ENCODE measurements at regions not wholly inside any gene's neighbourhood (a gene's known extent, or its start where the extent isn't known, plus 50 kb on each side); places are given as distances from the start of the nearest gene placed in this dataset.

DNA sequence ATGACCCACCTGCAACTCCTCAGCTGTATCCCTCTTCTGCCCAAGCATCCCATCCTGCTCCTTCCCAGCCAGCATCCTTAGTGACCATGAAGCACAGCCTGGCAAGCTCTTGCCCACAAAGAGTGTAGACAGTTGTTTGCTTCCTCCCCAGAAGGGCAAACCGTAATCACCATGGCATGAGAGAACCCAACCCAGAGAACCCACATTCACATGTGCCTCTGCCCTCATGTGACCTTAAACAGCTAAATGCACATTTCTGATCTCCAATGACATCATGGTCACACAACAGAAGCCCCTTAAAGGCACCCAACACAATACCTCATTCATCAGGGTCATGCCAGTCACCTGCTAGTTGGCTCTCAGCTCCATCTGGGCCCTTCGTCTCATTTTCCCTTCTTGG lies 162.8 kb upstream of the CDYL start:
- DNase-seq: no peak

DNA sequence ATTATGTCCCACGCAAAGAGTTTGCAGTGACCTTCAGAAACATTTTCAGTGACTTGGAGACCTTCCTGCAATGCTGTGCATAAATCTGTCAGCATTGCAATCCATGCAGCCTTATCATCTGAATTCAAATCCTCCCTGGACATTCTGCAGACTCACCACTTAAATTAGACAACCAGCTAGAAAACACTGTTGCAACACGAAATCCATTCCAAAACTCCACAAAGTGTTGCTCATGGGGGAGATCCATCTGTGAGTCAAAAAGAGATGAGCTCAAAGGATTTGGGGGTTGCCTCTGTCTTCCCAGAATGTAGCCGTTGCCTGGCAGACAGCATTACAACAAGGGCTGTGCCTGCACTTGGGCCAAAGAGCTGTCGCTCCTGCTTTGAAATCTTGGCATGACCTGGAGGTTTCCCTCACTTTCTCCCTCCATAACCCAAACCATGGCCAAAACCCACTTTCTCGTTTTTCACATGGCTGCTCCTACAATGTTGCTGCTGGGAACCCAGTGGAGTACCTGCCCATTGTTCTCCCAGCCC lies 163.5 kb upstream of the CDYL start:
- no peak for DNase-seq

DNA sequence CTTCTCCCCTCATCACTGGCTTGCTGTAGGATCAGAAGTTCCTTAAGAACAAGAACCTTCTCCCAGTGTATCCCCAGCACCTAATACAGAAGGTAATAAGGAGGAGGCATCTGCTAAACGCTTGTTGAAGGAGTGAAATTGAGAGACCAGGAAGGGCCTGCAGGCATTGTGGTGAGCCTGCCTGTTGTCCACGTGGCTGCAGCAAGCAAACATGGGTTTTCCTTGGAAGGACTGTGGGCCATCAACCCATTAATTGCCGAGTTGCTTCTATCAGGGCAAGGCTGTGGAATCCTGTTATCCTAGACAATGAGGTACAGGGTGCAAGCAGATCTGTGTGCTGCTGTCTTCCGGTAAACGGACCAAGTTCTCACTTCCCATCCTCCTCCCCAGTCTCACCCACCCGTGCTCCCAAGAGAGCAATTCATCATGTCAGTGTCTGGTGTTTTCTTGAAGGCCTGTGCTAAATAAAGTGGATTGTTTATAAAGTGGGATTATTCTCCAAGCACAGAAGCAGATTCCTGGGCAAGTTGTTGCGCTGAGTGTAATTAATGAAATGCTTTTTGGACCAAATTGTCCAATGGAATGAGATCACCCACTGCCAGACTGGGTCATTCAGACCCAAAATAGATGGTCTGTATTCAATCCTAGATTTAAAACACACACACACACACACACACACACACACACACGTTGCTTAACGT lies 164.6 kb upstream of the CDYL start:
- DNase-seq: no peak

DNA sequence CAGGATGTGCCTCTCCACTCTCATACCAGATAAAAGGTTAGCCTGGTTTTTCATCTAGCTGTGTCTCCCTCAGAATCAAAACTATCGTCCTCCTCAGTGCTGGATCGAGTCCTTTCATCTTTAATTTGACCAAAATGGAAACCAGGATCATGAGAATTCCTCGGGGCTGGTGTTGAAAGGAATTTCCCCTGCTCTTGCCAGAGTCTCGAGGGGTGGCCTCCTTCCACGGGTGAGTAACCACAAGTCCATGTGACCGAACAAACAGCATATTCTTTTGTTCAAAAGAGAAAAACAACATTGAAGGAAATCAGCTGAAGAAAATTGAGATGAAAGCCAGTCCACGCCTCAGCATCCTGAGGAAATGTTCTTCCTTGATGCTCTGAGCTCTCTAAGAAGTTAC lies 165.9 kb upstream of the CDYL start:
- no peak for DNase-seq

DNA sequence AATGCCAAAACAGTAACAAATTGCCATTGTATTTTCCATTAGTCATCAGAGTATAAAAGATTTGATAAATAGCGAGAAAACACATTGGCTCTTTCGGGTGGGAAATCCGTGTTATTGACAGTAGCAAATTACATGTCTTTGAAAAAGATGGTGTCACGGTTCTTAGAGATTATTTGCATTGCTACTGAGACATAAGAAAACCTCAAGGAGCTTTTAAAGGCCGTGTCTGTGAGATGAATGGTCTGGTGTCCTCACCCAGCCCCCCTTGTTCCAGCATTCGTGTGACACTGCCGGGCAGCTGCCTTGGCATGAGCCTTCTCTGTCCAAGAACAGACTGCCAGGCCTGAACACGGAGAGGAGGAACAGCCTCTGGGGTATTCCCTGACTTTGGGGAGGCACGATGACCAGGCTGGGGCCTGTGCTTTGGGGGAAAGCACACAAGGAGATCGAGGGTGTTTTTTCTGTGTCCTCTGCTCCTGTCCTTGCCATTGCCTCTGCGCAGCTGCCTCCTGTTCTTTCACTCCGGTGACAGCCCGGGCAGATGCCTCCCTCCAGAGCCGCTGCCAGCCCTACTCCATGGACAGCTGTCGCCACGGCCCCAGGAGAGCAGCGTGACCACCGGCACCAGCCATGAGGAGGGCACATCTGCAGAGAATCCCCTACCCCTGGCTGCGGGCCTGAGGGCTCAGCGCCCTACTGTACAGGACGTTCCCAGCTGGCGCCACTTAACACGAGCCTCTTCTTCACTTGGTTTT lies 167.7 kb upstream of the CDYL start:
- DNase-seq: no peak

DNA sequence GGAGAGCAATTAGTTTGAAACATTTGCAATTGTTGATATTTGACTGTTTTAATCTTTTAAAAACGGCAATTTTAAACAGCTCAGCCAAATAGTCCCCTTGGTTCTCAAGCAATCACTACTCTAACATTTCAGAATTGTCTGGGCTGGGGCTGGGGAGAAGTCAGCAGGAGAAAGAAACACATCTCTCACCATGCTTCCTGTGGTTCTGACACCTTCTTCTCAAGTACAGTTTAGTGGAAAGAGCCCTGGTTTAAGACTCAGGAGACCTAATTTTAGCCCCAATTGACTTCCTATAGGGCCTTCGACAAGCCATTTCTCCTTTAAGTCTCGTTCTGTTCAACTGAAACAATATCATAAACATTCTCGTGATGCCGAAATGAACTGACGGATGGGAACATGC lies 168.4 kb upstream of the CDYL start:
- DNase-seq: no peak

DNA sequence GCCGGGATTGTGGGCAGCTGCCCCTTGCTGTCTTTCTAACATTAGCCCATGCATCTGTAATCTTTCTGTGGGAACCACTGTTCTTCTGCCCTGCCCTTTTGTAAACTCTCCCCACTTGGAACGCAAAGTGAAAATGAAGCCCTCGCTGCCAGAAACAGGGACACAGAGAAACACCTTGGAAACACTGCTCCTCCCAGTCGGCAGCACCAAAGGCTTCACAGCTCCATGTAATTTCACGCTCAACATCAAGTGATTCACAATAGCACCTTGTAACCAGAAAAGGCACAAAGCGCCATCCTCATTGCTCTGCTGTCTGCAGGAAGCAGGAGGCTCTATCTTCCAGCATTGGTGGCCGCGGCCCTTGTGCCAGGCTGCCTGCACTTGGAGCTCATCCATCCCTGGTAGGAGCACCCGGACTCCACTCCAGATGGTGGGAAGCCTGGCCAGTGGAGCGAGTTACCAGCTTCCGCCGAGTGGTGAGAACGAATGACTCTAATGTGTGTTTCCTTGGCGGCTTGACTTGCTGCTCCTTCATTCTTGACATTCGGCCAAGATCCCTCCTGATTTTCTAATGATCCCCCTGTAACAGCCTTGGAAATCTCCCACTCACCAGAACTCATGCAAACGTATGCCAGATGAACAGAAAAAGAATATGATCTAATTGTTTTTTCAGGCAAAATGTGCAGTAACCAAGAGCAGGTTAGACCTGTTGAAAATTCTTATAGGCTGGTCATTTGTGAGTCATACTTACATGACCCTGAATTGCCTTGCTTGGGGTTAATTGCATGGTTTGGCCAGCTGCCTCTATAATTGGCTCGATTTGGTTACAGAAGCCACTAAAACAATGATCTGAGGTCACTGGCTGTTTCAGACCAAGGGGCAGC lies 169.1 kb upstream of the CDYL start:
- DNase-seq: no peak

DNA sequence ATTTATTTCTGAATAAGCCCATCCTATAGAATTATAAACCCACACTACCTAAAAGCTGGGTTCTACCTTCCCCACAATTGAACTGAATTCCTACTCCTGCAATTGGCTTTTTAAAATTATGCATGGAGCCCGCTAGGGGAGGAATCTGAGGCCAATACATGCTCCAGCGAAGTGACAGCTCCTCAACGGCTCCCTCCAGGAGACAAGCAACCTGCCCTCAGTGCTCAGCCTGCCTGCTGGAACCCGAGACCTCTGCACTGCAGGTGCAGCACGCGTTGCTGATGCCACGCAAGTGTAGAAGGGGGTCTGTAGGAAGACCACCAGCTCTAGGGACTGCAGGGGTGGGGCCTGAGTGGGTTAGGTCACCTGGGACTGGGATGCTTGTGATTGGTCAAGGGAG lies 170.2 kb upstream of the CDYL start:
- no peak for DNase-seq

DNA sequence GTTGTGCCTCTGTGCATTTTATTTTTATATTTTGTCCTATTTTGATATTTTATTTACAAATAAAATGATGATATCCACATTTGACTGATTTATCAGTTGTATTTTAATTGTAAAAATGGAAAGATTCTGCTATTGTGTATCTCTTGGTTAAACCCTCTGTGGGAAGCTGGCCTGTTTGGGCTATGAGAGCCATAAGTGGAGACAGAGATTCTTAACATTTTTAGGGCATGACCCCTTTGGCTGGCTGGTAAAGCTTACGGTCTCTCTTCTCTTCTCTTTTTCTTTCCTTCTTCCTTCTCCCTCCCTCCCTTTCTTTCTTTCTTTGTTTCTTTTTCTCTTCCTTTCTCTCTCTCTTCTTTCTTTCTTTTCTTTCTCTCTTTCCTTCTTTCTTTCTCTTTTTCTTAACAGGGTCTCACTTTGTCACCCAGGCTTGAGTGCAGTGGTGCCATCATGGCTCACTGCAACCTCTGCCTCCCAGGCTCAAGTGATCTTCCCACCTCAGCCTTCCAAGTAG lies 172.3 kb upstream of the CDYL start:
- DNase-seq: no peak

DNA sequence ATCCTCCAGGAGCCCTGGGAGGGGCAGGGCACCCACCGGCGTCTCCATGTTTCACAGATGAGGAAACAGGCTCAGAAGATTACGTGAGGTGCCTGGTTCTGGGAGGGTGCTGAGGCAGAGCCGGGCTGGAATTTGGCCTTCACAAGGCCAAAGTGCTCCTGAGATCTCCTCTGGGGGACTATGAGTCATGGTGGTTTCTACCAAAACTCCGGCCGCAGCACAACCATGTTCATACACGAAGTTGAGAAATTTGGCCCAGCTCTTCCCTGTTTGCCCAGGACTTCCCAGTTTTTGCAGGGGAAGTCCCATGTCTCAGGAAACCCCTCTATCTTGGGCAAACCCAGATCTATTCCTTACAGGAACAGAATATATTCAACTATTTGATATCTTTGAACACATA lies 172.9 kb upstream of the CDYL start:
- no peak for DNase-seq

DNA sequence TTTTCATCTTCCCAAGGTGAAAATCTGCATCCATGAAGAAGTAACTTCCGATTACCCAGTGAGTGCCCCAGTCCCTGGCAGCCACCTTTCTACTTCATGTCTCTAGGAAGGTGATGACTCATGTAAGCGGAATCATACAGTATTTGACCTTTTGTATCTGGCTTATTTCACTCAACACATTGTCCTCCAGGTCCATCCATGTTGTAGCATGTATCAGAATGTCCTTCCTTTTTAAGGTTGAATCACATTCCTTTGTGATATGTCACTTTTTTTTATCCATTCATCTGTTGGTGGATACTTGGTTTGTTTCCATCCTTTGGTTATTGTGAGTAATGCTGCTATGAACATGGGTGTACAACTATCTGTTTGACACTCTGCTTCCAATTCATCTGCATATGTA lies 176.3 kb upstream of the CDYL start:
- no peak for DNase-seq

DNA sequence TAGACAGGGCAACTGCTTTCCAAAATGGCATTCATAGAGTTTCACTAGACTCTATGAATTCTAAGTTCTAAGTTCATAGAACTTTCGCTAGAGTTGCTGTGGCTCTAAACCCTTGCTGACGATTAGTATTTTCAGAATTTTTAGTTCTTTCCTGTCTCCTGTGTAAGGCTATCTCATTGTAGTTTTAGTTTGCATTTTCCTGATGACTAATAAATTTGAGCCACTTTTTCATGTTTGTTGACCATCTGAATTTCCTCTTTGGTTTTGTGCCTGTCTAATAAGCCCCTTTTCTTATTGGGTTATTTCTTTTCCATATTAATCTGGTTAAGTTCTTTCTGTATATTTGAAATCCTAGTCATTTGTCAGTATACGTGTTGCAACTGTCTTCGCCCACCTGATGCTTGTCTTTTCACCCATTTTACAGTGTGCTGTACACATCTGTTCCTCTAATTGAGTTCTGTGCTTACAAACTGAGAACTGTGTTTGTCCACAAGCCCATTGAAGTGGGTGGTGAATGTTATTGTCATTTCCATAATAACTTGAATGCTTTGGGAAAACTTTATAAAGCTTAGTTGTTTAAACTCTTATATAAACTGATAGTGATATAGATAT lies 177.7 kb upstream of the CDYL start:
- no peak for DNase-seq

DNA sequence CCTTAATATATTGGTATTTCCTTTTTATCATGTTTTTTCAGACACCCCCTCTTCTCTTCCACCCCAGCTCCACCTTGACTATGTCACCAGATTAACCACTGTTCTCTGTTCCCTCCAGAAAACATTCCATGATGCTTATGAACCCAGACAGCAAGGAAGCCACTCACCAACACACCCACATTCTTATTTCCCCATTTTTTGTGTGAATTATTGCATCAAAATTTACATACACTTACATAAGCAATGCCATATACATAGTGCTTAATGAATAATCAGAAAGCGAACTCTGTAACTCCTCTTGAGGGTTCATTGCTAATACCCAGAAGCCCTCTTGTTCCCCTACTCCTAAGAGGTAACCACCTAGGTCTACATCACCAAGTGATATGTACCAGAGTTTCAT lies 182.3 kb upstream of the CDYL start:
- no peak for DNase-seq

DNA sequence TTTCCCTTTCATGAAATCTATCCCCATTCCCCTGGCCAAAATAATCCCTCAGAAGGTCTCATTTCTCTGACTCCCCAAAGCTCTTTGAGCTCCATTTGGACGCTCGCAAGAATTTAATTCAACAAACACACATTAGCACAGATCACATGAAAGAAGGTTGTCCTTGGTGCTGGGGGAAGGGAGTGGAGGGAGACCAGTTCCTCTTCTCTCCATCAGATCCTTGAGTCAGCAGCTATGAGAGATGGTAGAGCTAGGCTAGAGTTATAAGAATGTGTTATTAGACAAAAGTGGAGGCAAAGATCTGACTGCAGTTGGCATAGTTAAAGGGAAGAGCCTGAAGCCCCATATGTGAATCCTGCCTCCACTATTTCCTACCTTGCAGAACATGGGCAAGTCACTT lies 184.2 kb upstream of the CDYL start:
- DNase-seq: no peak

DNA sequence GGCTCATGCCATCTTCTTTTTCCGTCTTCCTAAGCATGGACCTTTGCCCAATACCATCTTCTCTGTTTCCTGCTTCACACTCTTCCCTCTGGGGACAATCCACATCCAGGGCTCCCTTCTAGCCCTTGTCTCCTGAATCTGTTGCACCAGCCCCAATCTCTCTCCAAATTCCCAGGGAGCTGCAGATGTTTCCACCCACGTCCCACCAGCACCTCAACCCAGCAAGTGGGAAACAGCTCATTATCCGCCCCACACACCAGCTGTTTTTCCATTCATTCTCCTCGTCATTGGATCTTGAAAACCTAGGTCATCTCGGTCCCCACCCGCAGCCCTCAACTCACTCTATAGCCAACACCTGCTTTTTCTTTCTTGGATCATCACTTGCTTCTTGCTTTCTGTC lies 185.0 kb upstream of the CDYL start:
- DNase-seq: no peak

DNA sequence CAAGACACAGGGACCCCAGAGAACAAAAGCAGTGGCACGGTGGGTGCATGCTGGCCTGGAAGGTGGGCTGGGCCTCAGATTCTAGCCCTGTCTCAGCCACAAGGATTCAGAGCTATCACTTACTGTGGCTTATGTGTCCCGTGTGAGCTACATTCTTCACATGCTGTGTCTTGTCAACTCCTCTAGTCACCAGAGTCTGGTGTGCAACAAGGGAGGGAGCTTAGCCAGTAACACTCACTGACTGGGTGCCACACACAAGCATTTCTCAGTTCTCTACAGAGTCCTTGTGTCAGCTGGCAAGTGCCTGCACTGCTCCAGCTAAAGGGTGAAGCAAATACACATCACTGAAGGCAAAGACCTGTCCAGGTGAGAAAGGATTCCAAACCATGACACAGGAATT lies 186.9 kb upstream of the CDYL start:
- no peak for DNase-seq

DNA sequence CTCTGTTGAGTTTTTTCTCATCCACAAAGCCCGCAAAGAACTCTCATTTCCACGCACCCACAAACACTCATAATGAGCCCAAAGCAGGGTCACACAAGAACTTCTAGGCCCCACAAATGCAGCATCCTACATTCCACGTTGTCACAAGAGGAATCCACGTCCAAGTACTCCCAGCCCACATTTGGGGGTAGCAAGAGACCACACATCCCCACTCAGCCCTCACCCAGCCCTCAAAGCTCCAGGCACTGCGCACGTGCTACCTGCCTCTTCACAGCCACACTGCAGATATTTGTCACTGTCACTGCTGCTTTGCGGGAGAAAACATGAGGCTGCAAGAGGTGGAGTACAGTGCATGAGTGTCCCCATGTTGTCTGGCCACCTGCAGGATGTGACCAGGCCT lies 187.6 kb upstream of the CDYL start:
- DNase-seq: no peak

DNA sequence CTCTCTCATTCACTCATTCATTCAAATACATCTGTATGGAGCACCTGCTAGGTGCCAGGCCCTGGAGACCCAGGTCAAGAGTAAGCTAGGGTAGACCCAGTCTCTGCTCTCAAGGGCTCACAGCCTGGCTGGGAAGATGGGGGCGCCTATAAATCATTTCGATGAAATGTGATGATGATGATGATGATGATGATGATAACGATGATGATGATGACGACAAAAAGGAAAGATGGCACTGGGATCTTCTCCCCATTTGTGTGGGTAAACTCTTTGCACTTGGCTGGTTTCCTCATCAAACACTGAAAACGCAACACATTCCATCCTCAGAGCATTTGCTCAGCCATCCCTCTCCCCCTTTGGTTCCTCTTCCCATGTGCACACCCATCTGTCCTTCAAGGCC lies 188.0 kb upstream of the CDYL start:
- no peak for DNase-seq

DNA sequence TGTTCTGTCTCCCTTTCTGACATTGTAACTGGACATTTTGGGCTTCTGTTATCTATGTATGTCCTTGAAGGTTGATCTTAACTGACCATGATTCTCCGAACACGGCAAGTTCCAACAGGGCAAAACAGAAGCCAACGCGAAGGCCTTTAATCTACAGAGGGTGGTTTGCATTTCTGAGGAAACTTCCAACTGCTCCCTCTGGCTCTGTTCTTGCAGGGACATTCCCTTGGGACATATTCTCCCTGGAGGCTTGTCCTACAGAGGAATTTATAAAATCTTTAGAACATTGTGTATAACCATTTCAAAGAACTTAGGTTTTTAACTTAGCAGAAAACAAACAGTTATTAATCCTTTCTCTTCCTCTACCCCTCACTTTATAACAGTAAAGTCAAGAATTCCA lies 189.0 kb upstream of the CDYL start:
- DNase-seq: no peak

DNA sequence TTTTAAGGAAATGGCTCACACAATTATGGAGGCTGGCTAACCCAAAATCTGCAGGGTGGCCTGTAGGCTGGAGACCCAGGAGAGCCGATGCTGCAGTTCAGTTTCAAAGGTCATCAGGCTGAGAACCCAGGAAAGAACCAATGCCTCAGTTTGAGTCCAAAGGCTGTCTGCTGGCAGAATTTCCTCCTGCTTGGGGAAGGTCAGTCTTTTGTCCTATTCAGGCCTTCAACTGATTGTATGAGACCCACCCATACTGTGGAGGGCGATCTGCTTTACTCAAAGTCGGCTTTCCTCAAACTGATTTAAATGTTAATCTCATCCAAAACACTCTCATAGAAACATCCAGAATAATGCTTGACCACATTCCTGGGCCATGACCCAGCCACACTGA lies 189.7 kb upstream of the CDYL start:
- DNase-seq: no peak

DNA sequence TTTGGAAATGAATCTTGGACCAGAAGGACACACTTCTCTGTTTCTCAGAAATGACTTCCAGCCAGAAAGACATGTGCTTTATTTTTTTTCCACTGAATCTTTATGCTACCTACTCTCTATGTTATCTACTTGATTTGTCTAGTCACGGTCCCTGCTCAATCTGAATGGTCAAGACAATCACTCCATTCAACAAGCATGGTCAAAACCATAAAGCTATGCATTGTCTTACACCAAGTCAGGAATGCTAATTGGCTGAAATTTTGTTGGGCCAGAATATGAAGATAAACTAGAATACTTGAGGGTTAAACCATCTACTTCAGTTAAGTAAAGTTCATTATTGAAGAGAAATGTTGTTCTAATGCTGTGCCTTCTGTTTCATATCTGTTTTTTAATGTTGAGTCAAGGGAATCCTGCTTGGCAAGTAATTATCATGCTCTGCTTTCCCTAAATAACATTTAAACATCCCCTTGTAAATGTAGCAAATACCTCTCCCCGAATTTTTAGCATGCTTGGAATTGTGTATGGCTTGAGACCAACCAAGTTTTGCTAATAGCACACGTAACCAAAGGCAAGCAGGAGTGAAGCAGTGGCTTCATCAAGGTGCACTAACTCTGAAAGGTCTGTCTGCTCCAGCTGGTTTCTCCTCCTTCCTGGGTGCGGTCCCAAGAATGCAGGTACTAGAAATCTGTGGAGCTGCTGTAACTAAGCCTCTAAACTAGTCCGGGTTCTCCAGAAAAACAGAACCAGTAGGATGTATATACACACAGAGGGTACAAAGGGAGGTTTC lies 190.3 kb upstream of the CDYL start:
- no peak for DNase-seq

DNA sequence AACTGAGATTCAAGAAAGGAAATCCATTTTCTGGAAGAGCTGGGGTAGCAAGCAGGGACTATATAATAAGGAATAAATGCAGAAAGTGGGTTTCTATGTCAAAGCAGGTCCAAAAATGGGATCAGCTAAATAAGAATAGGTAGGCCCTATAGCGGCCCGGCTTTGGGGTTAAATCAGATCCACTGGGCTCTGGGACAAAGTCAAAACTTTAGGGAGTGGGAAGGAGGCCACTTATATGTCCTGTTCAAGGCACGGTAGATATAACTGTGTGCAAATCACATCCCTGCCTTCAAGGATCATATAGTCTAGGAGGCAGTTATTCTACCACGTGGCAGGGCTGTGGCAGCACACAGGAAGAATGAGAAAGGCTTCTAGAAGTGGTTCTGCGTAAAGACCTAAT lies 191.4 kb upstream of the CDYL start:
- DNase-seq: no peak

Measured in activated naive CD4-positive, alpha-beta T cell treated with anti-CD3 and anti-CD28 coated beads, Interleukin-2, amount 50 U/mL, for 16 hours (primary cell).